ENCODE measurements at regions not wholly inside any gene's neighbourhood (a gene's known extent, or its start where the extent isn't known, plus 50 kb on each side); places are given as distances from the start of the nearest gene placed in this dataset.

DNA sequence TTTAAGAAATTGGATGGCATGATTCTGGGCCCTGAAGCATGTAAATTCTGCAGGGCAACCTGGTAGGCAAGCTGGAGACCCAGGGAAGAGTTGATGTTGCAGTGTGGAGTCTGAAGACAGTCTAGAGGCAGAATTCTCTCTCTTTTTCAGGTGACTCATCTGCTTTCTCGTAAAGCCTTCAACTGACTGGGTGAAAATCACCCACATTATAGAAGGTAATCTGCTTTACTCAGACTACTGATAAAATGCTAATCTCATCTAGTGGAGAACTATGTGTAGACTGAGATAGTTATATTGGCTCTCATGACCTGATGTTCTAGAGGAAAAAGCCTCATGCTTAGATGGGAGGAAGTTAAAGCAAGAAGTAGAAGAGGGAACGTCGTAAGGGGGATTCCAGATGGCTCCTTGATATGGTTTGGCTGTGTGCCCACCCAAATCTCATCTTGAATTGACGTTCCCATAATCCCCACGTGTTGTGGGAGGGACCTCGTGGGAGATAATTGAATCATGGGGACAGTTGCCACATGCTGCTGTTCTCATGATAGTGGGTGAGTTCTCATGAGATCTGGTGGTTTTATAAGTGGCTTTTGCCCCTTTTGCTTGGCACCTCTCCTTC, 723.8 kb downstream of the BCL11B start:
- peaks cover 88% of the 10 kb centered on the region for H3K9me3 ChIP-seq (ENCODE audit: low read length)
- H3K4me2 ChIP-seq (ENCODE audit: low read depth, low read length): no peak overlapping the region
- no TSS peak for BruUV-seq (replicated peaks)
- POLR2A ChIA-PET: no interaction called here
- no peak overlapping the region for H2AFZ ChIP-seq (ENCODE audit: low read length)
- TF ChIP-seq, protein P1, sequence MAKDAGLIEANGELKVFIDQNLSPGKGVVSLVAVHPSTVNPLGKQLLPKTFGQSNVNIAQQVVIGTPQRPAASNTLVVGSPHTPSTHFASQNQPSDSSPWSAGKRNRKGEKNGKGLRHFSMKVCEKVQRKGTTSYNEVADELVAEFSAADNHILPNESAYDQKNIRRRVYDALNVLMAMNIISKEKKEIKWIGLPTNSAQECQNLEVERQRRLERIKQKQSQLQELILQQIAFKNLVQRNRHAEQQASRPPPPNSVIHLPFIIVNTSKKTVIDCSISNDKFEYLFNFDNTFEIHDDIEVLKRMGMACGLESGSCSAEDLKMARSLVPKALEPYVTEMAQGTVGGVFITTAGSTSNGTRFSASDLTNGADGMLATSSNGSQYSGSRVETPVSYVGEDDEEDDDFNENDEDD (CRISPR knock-in tag; IDR thresholded peaks at IDR 0.05; ENCODE audit: borderline replicate concordance): no peak
- TF ChIP-seq MNT (IDR thresholded peaks at IDR 0.05): peak; percentile 35; the same call in 1 of the 2 replicates
- no peak overlapping the region for H3K4me3 ChIP-seq (replicated peaks in 1 of 3; ENCODE audit: insufficient read depth in 1 of 3, low read depth in 2 of 3, low read length in 3 of 3)
- ATAC-seq (no peak), DNase-seq (ENCODE audit: low spot score) (no peak), FAIRE-seq (no peak)
- no peaks in the 10 kb centered on the region for H3K36me3 ChIP-seq (replicated peaks in 1 of 2; ENCODE audit: control insufficient read depth in 1 of 2, insufficient read depth in 2 of 2, low read length in 2 of 2)
- in situ Hi-C loops (cut with HindIII; ENCODE audit: extremely low pct_ligation_motif_present, low pct_unique_long_range_greater_than_20kb): no loop called here
- CTCF ChIA-PET (ENCODE audit: low intra/inter-chr PET ratio, low total read pairs): no interaction called here
- H3K27ac ChIP-seq (ENCODE audit: extremely low read length, insufficient read depth, low read length): no peak overlapping the region
- no peak overlapping the region for H3K9ac ChIP-seq (ENCODE audit: insufficient read depth, low read depth, low read length)
- no peaks in the 10 kb centered on the region for H3K79me2 ChIP-seq (ENCODE audit: insufficient read depth, low read length)
- H3K27me3 ChIP-seq (ENCODE audit: control insufficient read depth in 1 of 2, insufficient read depth in 2 of 2, low read length in 2 of 2): no peaks in the 10 kb centered on the region
- no peaks in the 10 kb centered on the region for H3K4me1 ChIP-seq (ENCODE audit: insufficient read depth, low read length)
- intact Hi-C loops (cut with micrococcal nuclease; ENCODE audit: unreplicated experiment): no loop called here
- no peaks in the 10 kb centered on the region for H4K20me1 ChIP-seq (ENCODE audit: insufficient read depth, low read length)
- 2% methylated on average over 6 of the region's 6 CpGs for WGBS (ENCODE audit: low lambda C conversion rate)

DNA sequence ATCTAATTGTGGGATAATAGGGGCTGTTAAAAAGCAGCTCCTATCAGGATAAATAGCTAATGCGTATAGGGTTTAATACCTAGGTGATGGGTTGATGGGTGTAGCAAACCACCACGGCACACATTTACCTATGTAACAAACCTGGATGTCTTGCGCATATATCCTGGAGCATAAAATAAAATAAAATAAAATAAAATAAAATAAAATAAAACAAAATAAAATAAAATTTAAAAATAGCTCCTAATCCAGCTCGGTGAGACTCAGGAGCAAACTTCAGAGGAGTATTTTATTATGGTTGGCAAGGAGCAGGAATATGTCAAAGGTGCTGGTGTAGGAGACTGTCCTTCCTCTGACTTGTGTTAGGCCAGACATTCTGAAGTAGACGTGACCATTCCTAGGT, 721.0 kb downstream of the BCL11B start:
- H3K27me3 ChIP-seq (ENCODE audit: control insufficient read depth in 1 of 2, insufficient read depth in 2 of 2, low read length in 2 of 2): no peaks in the 10 kb centered on the region
- BruUV-seq (replicated peaks): no TSS peak
- H2AFZ ChIP-seq (ENCODE audit: low read length): no peak overlapping the region
- H3K27ac ChIP-seq (ENCODE audit: extremely low read length, insufficient read depth, low read length): no peak overlapping the region
- peaks cover 90% of the 10 kb centered on the region for H3K9me3 ChIP-seq (ENCODE audit: low read length)
- 43% methylated on average over 5 of the region's 5 CpGs for WGBS (ENCODE audit: low lambda C conversion rate)
- ChIA-PET POLR2A (no interaction called here), CTCF (ENCODE audit: low intra/inter-chr PET ratio, low total read pairs) (no interaction called here)
- in situ Hi-C loops (cut with HindIII; ENCODE audit: extremely low pct_ligation_motif_present, low pct_unique_long_range_greater_than_20kb): no loop called here
- H3K4me2 ChIP-seq (ENCODE audit: low read depth, low read length): no peak overlapping the region
- no peak for ATAC-seq
- no peak overlapping the region for H3K9ac ChIP-seq (ENCODE audit: insufficient read depth, low read depth, low read length)
- H3K36me3 ChIP-seq (replicated peaks in 1 of 2; ENCODE audit: control insufficient read depth in 1 of 2, insufficient read depth in 2 of 2, low read length in 2 of 2): no peaks in the 10 kb centered on the region
- no peak overlapping the region for H3K4me3 ChIP-seq (replicated peaks in 1 of 3; ENCODE audit: insufficient read depth in 1 of 3, low read depth in 2 of 3, low read length in 3 of 3)
- no peaks in the 10 kb centered on the region for H3K4me1 ChIP-seq (ENCODE audit: insufficient read depth, low read length)
- H4K20me1 ChIP-seq (ENCODE audit: insufficient read depth, low read length): no peaks in the 10 kb centered on the region
- no peak for FAIRE-seq
- intact Hi-C loops (cut with micrococcal nuclease; ENCODE audit: unreplicated experiment): no loop called here
- no peak for DNase-seq (ENCODE audit: low spot score)
- no peaks in the 10 kb centered on the region for H3K79me2 ChIP-seq (ENCODE audit: insufficient read depth, low read length)
- TF ChIP-seq MBNL3 (CRISPR knock-in tag; conservative IDR thresholded peaks at IDR 0.05): no peak
- TF ChIP-seq STAT6 (CRISPR knock-in tag; IDR thresholded peaks at IDR 0.05; ENCODE audit: borderline replicate concordance): no peak
- TF ChIP-seq, protein P2, sequence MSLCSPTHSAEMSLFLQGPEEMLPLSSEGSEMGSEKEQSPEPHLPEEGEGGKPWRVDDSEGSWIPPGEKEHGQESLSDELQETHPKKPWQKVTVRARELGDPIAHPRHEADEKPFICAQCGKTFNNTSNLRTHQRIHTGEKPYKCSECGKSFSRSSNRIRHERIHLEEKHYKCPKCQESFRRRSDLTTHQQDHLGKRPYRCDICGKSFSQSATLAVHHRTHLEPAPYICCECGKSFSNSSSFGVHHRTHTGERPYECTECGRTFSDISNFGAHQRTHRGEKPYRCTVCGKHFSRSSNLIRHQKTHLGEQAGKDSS (CRISPR knock-in tag; IDR thresholded peaks at IDR 0.05; ENCODE audit: borderline replicate concordance, low read depth): no peak
- no peak for TF ChIP-seq ELF4 (CRISPR knock-in tag; IDR thresholded peaks at IDR 0.05; ENCODE audit: borderline replicate concordance)
- no peak for TF ChIP-seq HOMEZ (CRISPR knock-in tag; IDR thresholded peaks at IDR 0.05; ENCODE audit: low read depth)
- no peak for TF ChIP-seq SRSF9 (IDR thresholded peaks at IDR 0.05; ENCODE audit: borderline replicate concordance, insufficient read depth, low read depth, low read length, poor library complexity, severe bottlenecking)
- TF ChIP-seq CCDC6 (CRISPR knock-in tag; IDR thresholded peaks at IDR 0.05): no peak
- TF ChIP-seq KDM6A (CRISPR knock-in tag; IDR thresholded peaks at IDR 0.05; ENCODE audit: low read depth): no peak

All from HepG2 (cell line).